Keratinocyte (primary cell): ENCODE measurements at regions not wholly inside any gene's neighbourhood (a gene's known extent, or its start where the extent isn't known, plus 50 kb on each side); places are given as distances from the start of the nearest gene placed in this dataset.
A peak's percentile ranks its signal among the peaks of the same experiment; 100 is the strongest.

Source experiments
- DNase-seq: peaks from one replicate; pipeline ENCODE4 v3.0.0-alpha.2; 2011; ENCODE audit warnings: low read depth, missing footprints, low spot score
- FAIRE-seq: peaks from 2 replicates; lab custom pipeline; 2011; peaks lifted over from hg19 to GRCh38; lab: Jason Lieb, UNC
- H2AFZ ChIP-seq: 2 replicates; pipeline ENCODE4 v1.6.0; 2012; ENCODE audit warnings: low read length, control low read depth, inconsistent platforms; ENCODE audit not compliant: control insufficient read depth
- H3K27ac ChIP-seq: 2 replicates; pipeline ENCODE4 v1.5.1; 2011; ENCODE audit warnings: low read length; ENCODE audit not compliant: control insufficient read depth, insufficient read depth
- H3K27me3 ChIP-seq: 3 replicates; pipeline ENCODE4 v1.6.0; 2011; ENCODE audit warnings: low read length; ENCODE audit not compliant: control insufficient read depth, insufficient read depth; ENCODE audit errors: extremely low read depth
- H3K36me3 ChIP-seq, 2 experiments: 2 replicates in 1 of 2; 3 replicates in 1 of 2; pipeline ENCODE4 v1.5.1; 2011; ENCODE audit warnings: low read length in 2 of 2, mild to moderate bottlenecking in 1 of 2; ENCODE audit not compliant: control insufficient read depth in 2 of 2, insufficient read depth in 2 of 2; ENCODE audit errors: extremely low read depth in 1 of 2
- H3K4me1 ChIP-seq: 3 replicates; pipeline ENCODE4 v1.5.1; 2011; ENCODE audit warnings: low read length; ENCODE audit not compliant: control insufficient read depth, insufficient read depth; ENCODE audit errors: extremely low read depth
- H3K4me2 ChIP-seq: 3 replicates; pipeline ENCODE4 v1.6.0; 2011; ENCODE audit warnings: low read depth, low read length; ENCODE audit not compliant: control insufficient read depth, insufficient read depth; ENCODE audit errors: extremely low read depth
- H3K4me3 ChIP-seq, 3 experiments: fragments of 200-600 bp in 1 of 3; sonication (generic) in 1 of 3; 2 replicates in 2 of 3; 3 replicates in 1 of 3; pipeline ENCODE4 v1.5.1; 2011 to 2016; ENCODE audit warnings: low read length in 3 of 3, mild to moderate bottlenecking in 3 of 3, control low read depth in 2 of 3, inconsistent platforms in 1 of 3, low read depth in 1 of 3, mixed read lengths in 1 of 3, mixed run types in 1 of 3, moderate library complexity in 1 of 3; ENCODE audit not compliant: control insufficient read depth in 2 of 3, insufficient read depth in 2 of 3; ENCODE audit errors: extremely low read depth in 1 of 3
- H3K79me2 ChIP-seq: 2 replicates; pipeline ENCODE4 v1.6.0; 2012; ENCODE audit warnings: low read length; ENCODE audit not compliant: control insufficient read depth, insufficient read depth
- H3K9ac ChIP-seq: 3 replicates; pipeline ENCODE4 v1.6.0; 2011; ENCODE audit warnings: low read length; ENCODE audit not compliant: control insufficient read depth, insufficient read depth; ENCODE audit errors: extremely low read depth
- H3K9me1 ChIP-seq: 3 replicates; pipeline ENCODE4 v1.6.0; 2011; ENCODE audit warnings: low read length; ENCODE audit not compliant: control insufficient read depth, insufficient read depth; ENCODE audit errors: extremely low read depth
- H3K9me3 ChIP-seq: 2 replicates; pipeline ENCODE4 v1.5.1; 2012; ENCODE audit warnings: low read depth, low read length; ENCODE audit not compliant: control insufficient read depth
- H4K20me1 ChIP-seq: 3 replicates; pipeline ENCODE4 v1.6.0; 2011; ENCODE audit warnings: low read length; ENCODE audit not compliant: control insufficient read depth, insufficient read depth; ENCODE audit errors: extremely low read depth
- CTCF ChIP-seq, 3 experiments: IDR thresholded peaks in 1 of 3; conservative IDR thresholded peaks in 1 of 3; optimal IDR thresholded peaks in 1 of 3; 2 replicates in 2 of 3; 3 replicates in 1 of 3; pipeline versions ENCODE3 to v1.5.1; 2011; ENCODE audit warnings: low read length in 3 of 3, mild to moderate bottlenecking in 3 of 3, moderate library complexity in 2 of 3, control low read depth in 1 of 3, inconsistent platforms in 1 of 3; ENCODE audit not compliant: insufficient read depth in 2 of 3; ENCODE audit errors: extremely low read depth in 1 of 3
- EZH2 ChIP-seq: IDR thresholded peaks from one replicate; pipeline ENCODE4 v1.6.1; 2012; ENCODE audit warnings: inconsistent platforms, mild to moderate bottlenecking, low read length, moderate library complexity
- dilution Hi-C: fragments of 300-500 bp; cut with MboI; formaldehyde crosslinking; loops from one replicate; pipeline ENCODE4 v1.7.0; 2020; ENCODE audit warnings: low sequenced_read_pairs; ENCODE audit not compliant: extremely low pct_ligation_motif_present

GRCh38 chr11:34825670-34826383 lies 90.4 kb downstream of the APIP start:
- H3K4me1 ChIP-seq, result peaks cover 14% of the 10 kb centered on the region
- TF ChIP-seq CTCF (optimal IDR thresholded peaks at IDR 0.05 in 1 of 3, IDR thresholded peaks at IDR 0.05 in 1 of 3, conservative IDR thresholded peaks at IDR 0.05 in 1 of 3; ENCODE audit: extremely low read depth in 1 of 3, insufficient read depth in 2 of 3, low read length in 3 of 3) (no peak), EZH2 (no peak)
- no peaks in the 10 kb centered on the region for H3K9me3 ChIP-seq
- no peak overlapping the region for H3K27ac ChIP-seq
- no peak overlapping the region for H3K9ac ChIP-seq
- H3K27me3 ChIP-seq, result no peaks in the 10 kb centered on the region
- no peaks in the 10 kb centered on the region for H4K20me1 ChIP-seq
- H3K9me1 ChIP-seq, result no peaks in the 10 kb centered on the region
- H3K36me3 ChIP-seq, result no peaks in the 10 kb centered on the region
- no peak overlapping the region for H3K4me3 ChIP-seq
- H3K4me2 ChIP-seq, result peak overlapping the region; percentile 9
- H3K79me2 ChIP-seq, result no peaks in the 10 kb centered on the region
- dilution Hi-C loops, result no loop called here
- H2AFZ ChIP-seq, result peak overlapping the region; percentile 41
- FAIRE-seq (no peak), DNase-seq (no peak)

DNA sequence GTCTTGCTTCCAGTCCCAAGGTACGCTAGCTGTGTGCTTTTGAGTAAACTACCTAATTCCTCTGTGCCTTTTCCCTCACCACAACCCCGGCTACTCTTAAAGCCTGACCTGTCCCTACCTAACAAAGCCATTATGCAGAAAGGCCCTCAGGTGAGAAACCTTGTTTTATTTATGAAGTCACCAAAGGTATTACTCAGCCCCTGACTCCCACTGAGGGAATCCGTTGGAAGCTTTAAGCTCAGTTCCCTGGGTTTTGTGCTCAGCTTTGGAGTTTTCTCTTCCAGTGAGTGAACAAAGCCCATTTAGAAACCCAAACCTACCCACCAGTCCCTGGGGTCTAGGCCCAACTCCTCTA lies 90.9 kb downstream of the APIP start:
- H2AFZ ChIP-seq, result peak overlapping the region; percentile 41
- H3K4me3 ChIP-seq, result no peak overlapping the region
- no peaks in the 10 kb centered on the region for H4K20me1 ChIP-seq
- no peaks in the 10 kb centered on the region for H3K79me2 ChIP-seq
- TF ChIP-seq CTCF (optimal IDR thresholded peaks at IDR 0.05 in 1 of 3, IDR thresholded peaks at IDR 0.05 in 1 of 3, conservative IDR thresholded peaks at IDR 0.05 in 1 of 3; ENCODE audit: extremely low read depth in 1 of 3, insufficient read depth in 2 of 3, low read length in 3 of 3) (no peak), EZH2 (no peak)
- H3K36me3 ChIP-seq, result no peaks in the 10 kb centered on the region
- H3K27ac ChIP-seq, result no peak overlapping the region
- DNase-seq, result no peak
- no peak overlapping the region for H3K9ac ChIP-seq
- dilution Hi-C loops, result no loop called here
- H3K9me3 ChIP-seq, result no peaks in the 10 kb centered on the region
- H3K9me1 ChIP-seq, result no peaks in the 10 kb centered on the region
- peak; percentile 20 for FAIRE-seq
- H3K4me1 ChIP-seq, result peaks cover 14% of the 10 kb centered on the region
- H3K4me2 ChIP-seq, result peak overlapping the region; percentile 9
- H3K27me3 ChIP-seq, result no peaks in the 10 kb centered on the region
